Stomach (tissue), 4 donors: ENCODE measurements at regions not wholly inside any gene's neighbourhood (a gene's known extent, or its start where the extent isn't known, plus 50 kb on each side); places are given as distances from the start of the nearest gene placed in this dataset.
"Not testable (repeated sequence)": the region's sequence is repeated elsewhere in the genome, so short reads cannot be mapped to it uniquely, and the experiment has no call there.

Experiments used
- CTCF ChIP-seq, 7 experiments: fragments of 450-650 bp in 4 of 7; fragments of 200-600 bp in 3 of 7; sonication (generic) in 3 of 7; IDR thresholded peaks; one replicate each; pipeline ENCODE4 v1.5.1; 2016 to 2019; ENCODE audit warnings: antibody characterized with exemption in 7 of 7, control low read depth in 2 of 7, mild to moderate bottlenecking in 1 of 7
- EP300 ChIP-seq: sonication (generic); formaldehyde crosslinking; IDR thresholded peaks from one replicate; pipeline ENCODE4 v1.6.1; 2017; ENCODE audit warnings: antibody characterized with exemption
- POLR2A ChIP-seq, 4 donors: fragments of 450-650 bp; IDR thresholded peaks; one replicate each; pipeline ENCODE4 v1.6.1; 2016; ENCODE audit warnings: antibody characterized with exemption in 4 of 4, control low read depth in 2 of 4, mild to moderate bottlenecking in 1 of 4, moderate library complexity in 1 of 4
- POLR2AphosphoS5 ChIP-seq, 3 donors: sonication (generic); formaldehyde crosslinking; IDR thresholded peaks; one replicate each; pipeline ENCODE4 v1.6.1; 2016; ENCODE audit warnings: antibody characterized with exemption in 3 of 3

DNA sequence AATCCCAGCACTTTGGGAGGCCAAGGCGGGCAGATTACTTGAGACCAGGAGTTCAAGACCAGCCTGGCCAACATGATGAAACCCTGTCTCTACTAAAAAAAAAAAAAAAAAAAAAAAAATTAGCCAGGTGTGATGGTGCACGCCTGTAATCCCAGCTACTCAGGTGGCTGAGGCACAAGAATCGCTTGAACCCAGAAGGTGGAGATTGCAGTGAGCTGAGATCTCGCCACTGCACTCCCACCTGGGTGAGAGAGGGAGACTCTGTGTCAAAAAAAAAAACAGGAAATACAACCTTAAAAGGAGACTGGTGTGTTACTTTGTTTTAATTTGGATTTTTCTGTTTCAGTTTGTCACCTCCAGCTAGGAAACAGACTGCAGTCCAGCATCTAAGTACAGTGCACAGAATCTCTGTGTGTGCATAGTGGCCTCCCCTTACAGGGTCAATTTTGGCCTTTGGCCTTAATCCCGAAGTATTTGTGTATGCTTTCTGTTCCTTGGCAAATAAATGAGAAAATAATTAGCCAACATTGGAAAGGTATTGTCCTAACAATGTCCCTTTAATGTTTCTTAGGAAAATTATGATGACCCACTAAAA lies 266.1 kb downstream of the GOLGA6L6 start:
- TF ChIP-seq CTCF (IDR thresholded peaks at IDR 0.05); POLR2A (IDR thresholded peaks at IDR 0.05); POLR2AphosphoS5 (IDR thresholded peaks at IDR 0.05); EP300: not testable (repeated sequence)
